ENCODE measurements at regions not wholly inside any gene's neighbourhood (a gene's known extent, or its start where the extent isn't known, plus 50 kb on each side); places are given as distances from the start of the nearest gene placed in this dataset.

GRCh38 chr4:189096717-189097116, 844.0 kb upstream of the FRG1 start:
- 83 to 86% methylated on average over 25 of the region's 25 CpGs for WGBS, 2 donors
- H3K9me3 ChIP-seq: no peaks in the 10 kb centered on the region
- FAIRE-seq (no peak), DNase-seq (no peak), ATAC-seq (no peak)
- H3K36me3 ChIP-seq: no peaks in the 10 kb centered on the region
- intact Hi-C loops (cut with DNase I): no loop called here
- H3K4me3 ChIP-seq: no peak overlapping the region
- no peaks in the 10 kb centered on the region for H3K4me1 ChIP-seq
- peaks cover 0 to 4% (median 0%) of the 10 kb centered on the region in 4 donors for H3K27me3 ChIP-seq
- TF ChIP-seq CTCF (IDR thresholded peaks at IDR 0.05): no peak
- H3K27ac ChIP-seq: no peak overlapping the region

- Histone ChIP-seq H3K4me1 (no peaks in the 10 kb centered on the region), H3K4me3 (no peak overlapping the region), H3K27me3 (peaks cover 0 to 4% (median 0%) of the 10 kb centered on the region in 4 donors), H3K9me3 (no peaks in the 10 kb centered on the region), H3K36me3 (no peaks in the 10 kb centered on the region), H3K27ac (no peak overlapping the region)
- DNase-seq: no peak
- no peak for FAIRE-seq
- WGBS, 2 donors: 62 to 68% methylated on average over 16 of the region's 16 CpGs
- ATAC-seq: peak in 1 of 4 donors; percentile 58
- no peak for TF ChIP-seq CTCF (IDR thresholded peaks at IDR 0.05)
- intact Hi-C loops (cut with DNase I): no loop called here
Observed at GRCh38 chr4:189098932-189099696, 841.6 kb upstream of the FRG1 start.

GRCh38 chr4:189113389-189113888, 827.2 kb upstream of the FRG1 start:
- 78 to 88% methylated on average over 11 of the region's 11 CpGs for WGBS, 2 donors
- no peak for DNase-seq

GRCh38 chr4:189117426-189117825, 823.2 kb upstream of the FRG1 start:
- DNase-seq (no peak), FAIRE-seq (no peak), ATAC-seq (no peak)
- intact Hi-C loops (cut with DNase I): no loop called here
- WGBS, 2 donors: 85 to 100% methylated on average over 1 of the region's 1 CpG
- H3K4me3 ChIP-seq: no peak overlapping the region
- no peak for TF ChIP-seq CTCF (IDR thresholded peaks at IDR 0.05)
- no peaks in the 10 kb centered on the region for H3K9me3 ChIP-seq
- no peaks in the 10 kb centered on the region for H3K36me3 ChIP-seq
- H3K27ac ChIP-seq: no peak overlapping the region
- no peaks in the 10 kb centered on the region for H3K4me1 ChIP-seq
- H3K27me3 ChIP-seq: peaks cover 0 to 4% (median 0%) of the 10 kb centered on the region in 4 donors

More at GRCh38 chr4:189113389-189113888, 827.2 kb upstream of the FRG1 start:
- Histone ChIP-seq H3K4me1 (no peaks in the 10 kb centered on the region), H3K4me3 (no peak overlapping the region), H3K9me3 (no peaks in the 10 kb centered on the region), H3K27me3 (no peaks in the 10 kb centered on the region), H3K27ac (no peak overlapping the region), H3K36me3 (no peaks in the 10 kb centered on the region)
- FAIRE-seq: no peak
- TF ChIP-seq CTCF (IDR thresholded peaks at IDR 0.05): no peak
- no peak for ATAC-seq
- intact Hi-C loops (cut with DNase I): no loop called here

GRCh38 chr4:189121336-189121735, 819.3 kb upstream of the FRG1 start:
- no peaks in the 10 kb centered on the region for H3K9me3 ChIP-seq
- intact Hi-C loops (cut with DNase I): no loop called here
- no peak overlapping the region for H3K4me3 ChIP-seq
- H3K36me3 ChIP-seq: no peaks in the 10 kb centered on the region
- DNase-seq (no peak), ATAC-seq (no peak), FAIRE-seq (no peak)
- peaks cover 0 to 4% (median 0%) of the 10 kb centered on the region in 4 donors for H3K27me3 ChIP-seq
- no peak overlapping the region for H3K27ac ChIP-seq
- TF ChIP-seq CTCF (IDR thresholded peaks at IDR 0.05): no peak
- no peaks in the 10 kb centered on the region for H3K4me1 ChIP-seq
- 44 to 54% methylated on average over 4 of the region's 4 CpGs for WGBS, 2 donors

Data from pancreas (tissue), 10 donors.